Osteoblast (primary cell): ENCODE measurements at regions not wholly inside any gene's neighbourhood (a gene's known extent, or its start where the extent isn't known, plus 50 kb on each side); places are given as distances from the start of the nearest gene placed in this dataset.

Experiments used
- DNase-seq: peaks from one replicate; pipeline ENCODE4 v3.0.0; 2011; ENCODE audit warnings: low spot score, mixed read lengths; ENCODE audit not compliant: insufficient read length; ENCODE audit errors: missing footprints
- H2AFZ ChIP-seq: 2 replicates; pipeline ENCODE4 v1.6.0; 2011; ENCODE audit warnings: mild to moderate bottlenecking, low read length
- H3K27ac ChIP-seq: 2 replicates; pipeline ENCODE4 v1.5.1; 2011; ENCODE audit warnings: mild to moderate bottlenecking, low read depth, low read length, moderate library complexity
- H3K27me3 ChIP-seq: 2 replicates; pipeline ENCODE4 v1.6.0; 2012; ENCODE audit warnings: mild to moderate bottlenecking, control low read depth, inconsistent platforms, low read length, moderate library complexity; ENCODE audit not compliant: insufficient read depth
- H3K36me3 ChIP-seq: 2 replicates; pipeline ENCODE4 v1.5.1; 2011; ENCODE audit warnings: mild to moderate bottlenecking, low read length, control low read depth, moderate library complexity; ENCODE audit not compliant: insufficient read depth
- H3K4me1 ChIP-seq: 2 replicates; pipeline ENCODE4 v1.5.1; 2011; ENCODE audit warnings: mild to moderate bottlenecking, low read length, control low read depth, moderate library complexity; ENCODE audit not compliant: insufficient read depth
- H3K4me2 ChIP-seq: 2 replicates; pipeline ENCODE4 v1.6.0; 2011; ENCODE audit warnings: mild to moderate bottlenecking, low read length; ENCODE audit not compliant: insufficient read depth
- H3K4me3 ChIP-seq: fragments of 200-600 bp; sonication (generic); 3 replicates; pipeline ENCODE4 v1.5.1; 2012; ENCODE audit warnings: mild to moderate bottlenecking, low read length, inconsistent platforms; ENCODE audit not compliant: insufficient read depth
- H3K79me2 ChIP-seq: 2 replicates; pipeline ENCODE4 v1.6.0; 2012; ENCODE audit warnings: mild to moderate bottlenecking, low read length, control low read depth, inconsistent platforms; ENCODE audit not compliant: insufficient read depth
- H3K9me3 ChIP-seq: 2 replicates; pipeline ENCODE4 v1.5.1; 2011; ENCODE audit warnings: low read depth, low read length, control low read depth
- H4K20me1 ChIP-seq: 2 replicates; pipeline ENCODE4 v1.6.0; 2012; ENCODE audit warnings: mild to moderate bottlenecking, low read length, control low read depth; ENCODE audit not compliant: insufficient read depth
- TF ChIP-seq, protein P1 (sequence below): IDR thresholded peaks from 2 replicates; pipeline ENCODE4 v1.5.1; 2011; ENCODE audit warnings: mild to moderate bottlenecking, low read depth, low read length, moderate library complexity; ENCODE audit errors: extremely low read depth

DNA sequence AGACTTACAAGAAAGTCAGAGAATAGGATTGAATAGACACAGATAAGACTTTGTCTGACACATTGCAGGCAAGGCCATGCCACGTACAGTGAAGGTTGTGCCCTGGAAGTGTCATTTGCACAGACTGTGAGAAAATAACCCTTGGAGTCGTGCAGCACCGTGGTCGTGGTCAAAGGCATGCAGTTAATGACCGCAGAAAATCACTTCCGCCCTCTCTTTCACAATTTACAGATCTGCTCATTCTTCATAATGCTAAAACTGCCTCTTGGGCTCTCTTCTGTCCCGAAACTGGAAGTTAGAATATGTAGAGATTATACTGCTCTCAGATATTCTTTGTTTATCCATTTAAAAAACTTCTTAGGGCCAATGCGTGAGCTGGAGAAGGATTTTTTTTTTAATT lies 73.2 kb upstream of the CTXND1 start:
- Histone ChIP-seq H3K4me3 (no peak overlapping the region), H3K9me3 (no peaks in the 10 kb centered on the region), H2AFZ (peak overlapping the region; percentile 38), H3K36me3 (no peaks in the 10 kb centered on the region), H3K4me1 (no peaks in the 10 kb centered on the region), H3K27me3 (peaks cover 3% of the 10 kb centered on the region), H4K20me1 (no peaks in the 10 kb centered on the region), H3K79me2 (no peaks in the 10 kb centered on the region), H3K4me2 (peak overlapping the region; percentile 21), H3K27ac (no peak overlapping the region)
- peak; percentile 50 for DNase-seq
- TF ChIP-seq, protein P1, sequence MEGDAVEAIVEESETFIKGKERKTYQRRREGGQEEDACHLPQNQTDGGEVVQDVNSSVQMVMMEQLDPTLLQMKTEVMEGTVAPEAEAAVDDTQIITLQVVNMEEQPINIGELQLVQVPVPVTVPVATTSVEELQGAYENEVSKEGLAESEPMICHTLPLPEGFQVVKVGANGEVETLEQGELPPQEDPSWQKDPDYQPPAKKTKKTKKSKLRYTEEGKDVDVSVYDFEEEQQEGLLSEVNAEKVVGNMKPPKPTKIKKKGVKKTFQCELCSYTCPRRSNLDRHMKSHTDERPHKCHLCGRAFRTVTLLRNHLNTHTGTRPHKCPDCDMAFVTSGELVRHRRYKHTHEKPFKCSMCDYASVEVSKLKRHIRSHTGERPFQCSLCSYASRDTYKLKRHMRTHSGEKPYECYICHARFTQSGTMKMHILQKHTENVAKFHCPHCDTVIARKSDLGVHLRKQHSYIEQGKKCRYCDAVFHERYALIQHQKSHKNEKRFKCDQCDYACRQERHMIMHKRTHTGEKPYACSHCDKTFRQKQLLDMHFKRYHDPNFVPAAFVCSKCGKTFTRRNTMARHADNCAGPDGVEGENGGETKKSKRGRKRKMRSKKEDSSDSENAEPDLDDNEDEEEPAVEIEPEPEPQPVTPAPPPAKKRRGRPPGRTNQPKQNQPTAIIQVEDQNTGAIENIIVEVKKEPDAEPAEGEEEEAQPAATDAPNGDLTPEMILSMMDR, result no peak

DNA sequence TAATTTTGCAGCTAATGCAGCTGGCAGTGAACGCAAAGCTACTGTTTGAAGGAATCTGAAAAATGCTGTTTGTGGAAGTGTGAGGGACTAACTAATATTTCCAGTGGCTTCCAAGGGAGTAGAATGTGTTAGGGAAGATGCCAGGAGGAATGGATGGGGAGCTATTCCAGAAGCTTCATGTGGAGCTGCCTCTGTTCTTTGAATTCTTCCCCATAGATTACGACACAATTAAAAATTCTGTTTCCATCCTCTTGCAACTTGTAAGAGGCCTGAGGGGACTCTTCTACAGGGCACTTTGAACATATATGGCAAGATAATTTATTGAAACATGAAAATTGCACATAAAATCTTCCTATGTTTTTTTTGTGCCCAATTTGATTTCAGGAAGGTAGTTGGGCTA lies 74.3 kb upstream of the CTXND1 start:
- Histone ChIP-seq H4K20me1 (no peaks in the 10 kb centered on the region), H3K4me3 (no peak overlapping the region), H3K4me2 (no peak overlapping the region), H3K36me3 (no peaks in the 10 kb centered on the region), H3K27ac (no peak overlapping the region), H3K27me3 (peaks cover 3% of the 10 kb centered on the region), H3K79me2 (no peaks in the 10 kb centered on the region), H3K9me3 (no peaks in the 10 kb centered on the region), H3K4me1 (no peaks in the 10 kb centered on the region), H2AFZ (no peak overlapping the region)
- no peak for DNase-seq
- TF ChIP-seq, protein P1, result no peak

DNA sequence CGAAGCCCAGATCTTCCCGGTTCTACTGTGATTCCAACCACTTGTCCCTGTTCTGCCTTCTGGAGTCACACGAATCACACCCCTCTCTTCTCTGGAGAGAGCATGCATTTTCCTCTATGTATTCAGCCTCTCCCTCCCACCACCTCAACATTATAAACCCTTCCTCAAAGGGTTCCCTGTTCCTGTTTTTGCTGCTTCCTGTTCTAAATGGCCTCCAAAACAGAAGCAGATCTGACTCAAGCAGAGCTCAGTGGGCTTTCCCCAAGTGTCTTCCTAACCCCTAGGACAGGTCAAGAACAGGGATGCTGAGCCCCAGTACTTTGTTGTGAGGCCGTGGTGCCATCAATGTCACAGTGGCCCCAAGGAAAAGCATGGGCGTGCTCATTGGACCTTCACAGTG lies 75.7 kb upstream of the ARNT2 start:
- Histone ChIP-seq H3K4me2 (no peak overlapping the region), H3K4me3 (no peak overlapping the region), H4K20me1 (no peaks in the 10 kb centered on the region), H2AFZ (no peak overlapping the region), H3K79me2 (no peaks in the 10 kb centered on the region), H3K9me3 (no peaks in the 10 kb centered on the region), H3K27ac (no peak overlapping the region), H3K27me3 (peaks cover 2% of the 10 kb centered on the region), H3K36me3 (no peaks in the 10 kb centered on the region), H3K4me1 (no peaks in the 10 kb centered on the region)
- no peak for DNase-seq
- TF ChIP-seq, protein P1, result no peak

DNA sequence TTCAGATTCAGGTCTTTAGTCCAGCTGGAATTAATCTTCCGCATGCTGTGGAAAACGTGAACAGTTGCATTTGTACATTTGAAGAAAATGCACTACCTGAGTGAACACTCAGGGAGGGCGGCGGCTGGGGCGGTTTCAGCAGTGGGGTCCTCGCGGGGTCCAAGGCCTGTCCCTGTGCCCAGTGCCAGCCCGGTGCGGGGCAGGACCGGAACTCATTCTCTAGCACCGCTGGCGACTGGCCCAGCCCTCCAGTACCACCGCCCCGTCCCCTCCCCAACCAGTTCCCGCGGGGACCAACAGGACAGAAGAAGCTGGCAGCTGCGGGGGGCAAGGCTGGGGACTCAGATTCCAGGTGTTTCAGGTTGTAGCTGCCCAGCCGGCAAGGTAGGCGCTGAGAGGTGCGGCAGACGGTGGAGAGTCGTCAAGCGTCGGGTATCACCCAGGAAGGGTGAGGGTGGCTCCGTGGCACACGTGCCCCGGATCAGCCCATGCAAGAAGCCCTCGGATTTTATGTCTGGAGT lies 72.2 kb upstream of the ARNT2 start:
- H2AFZ ChIP-seq, result no peak overlapping the region
- no peaks in the 10 kb centered on the region for H3K9me3 ChIP-seq
- no peak overlapping the region for H3K27ac ChIP-seq
- no peaks in the 10 kb centered on the region for H3K36me3 ChIP-seq
- TF ChIP-seq, protein P1, result no peak
- H4K20me1 ChIP-seq, result no peaks in the 10 kb centered on the region
- no peaks in the 10 kb centered on the region for H3K4me1 ChIP-seq
- peaks cover 17% of the 10 kb centered on the region for H3K27me3 ChIP-seq
- H3K4me3 ChIP-seq, result no peak overlapping the region
- H3K4me2 ChIP-seq, result no peak overlapping the region
- DNase-seq, result no peak
- no peaks in the 10 kb centered on the region for H3K79me2 ChIP-seq
